ENCODE measurements at regions not wholly inside any gene's neighbourhood (a gene's known extent, or its start where the extent isn't known, plus 50 kb on each side); places are given as distances from the start of the nearest gene placed in this dataset.

DNA sequence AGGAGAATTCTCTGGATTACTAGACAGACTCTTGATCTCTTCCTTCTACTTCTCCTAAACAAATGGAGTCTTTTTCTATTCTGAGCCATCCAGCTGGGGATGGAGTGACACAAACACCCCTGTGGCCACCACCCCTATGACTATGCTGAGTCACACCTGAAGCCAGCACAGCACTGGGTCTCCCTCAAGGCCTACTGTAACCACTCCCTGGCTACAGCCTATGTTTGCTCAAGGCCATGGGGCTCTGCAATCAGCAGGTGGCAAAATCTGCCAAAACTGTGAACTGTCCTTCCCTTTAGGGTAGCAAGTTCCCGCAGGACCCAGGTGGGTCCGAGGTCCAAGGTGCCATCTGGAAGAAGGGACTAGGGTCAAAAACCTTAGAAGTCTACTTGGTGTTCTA lies 132.3 kb downstream of the TINAG start:
- no peak overlapping the region for H3K27ac Mint-ChIP-seq
- ATAC-seq: no peak
- no peaks in the 10 kb centered on the region for H3K36me3 Mint-ChIP-seq
- no peaks in the 10 kb centered on the region for H3K27me3 Mint-ChIP-seq
- peaks cover 4% of the 10 kb centered on the region for H3K9me3 Mint-ChIP-seq (ENCODE audit: low read depth)
- H3K4me1 Mint-ChIP-seq: no peaks in the 10 kb centered on the region
- no peak overlapping the region for H3K4me3 Mint-ChIP-seq
- CTCF ChIA-PET: no interaction called here
- no peak for DNase-seq

DNA sequence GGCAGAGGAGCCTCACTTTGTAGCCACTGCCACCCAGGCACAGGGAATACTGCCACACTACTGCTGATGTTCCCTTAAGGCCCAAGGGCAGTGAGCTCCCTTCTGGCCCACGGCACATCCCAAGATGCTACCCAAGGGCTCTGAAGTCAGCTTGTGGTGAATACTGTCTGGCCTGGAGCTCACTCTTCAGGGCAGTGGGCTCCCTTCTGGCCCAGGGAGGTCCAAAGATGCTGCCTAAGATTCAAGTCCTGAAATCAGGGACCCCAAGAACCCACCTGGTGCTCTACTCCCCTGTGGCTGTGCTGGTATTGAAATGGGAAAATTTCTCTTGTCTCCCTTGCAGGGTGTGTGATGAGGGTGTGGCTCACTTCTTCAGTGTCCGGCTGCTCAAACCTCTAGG lies 132.8 kb downstream of the TINAG start:
- Mint-ChIP-seq H3K27ac (no peak overlapping the region), H3K9me3 (ENCODE audit: low read depth) (peaks cover 4% of the 10 kb centered on the region), H3K36me3 (no peaks in the 10 kb centered on the region), H3K4me3 (no peak overlapping the region), H3K27me3 (no peaks in the 10 kb centered on the region), H3K4me1 (no peaks in the 10 kb centered on the region)
- CTCF ChIA-PET: no interaction called here
- DNase-seq (no peak), ATAC-seq (no peak)

DNA sequence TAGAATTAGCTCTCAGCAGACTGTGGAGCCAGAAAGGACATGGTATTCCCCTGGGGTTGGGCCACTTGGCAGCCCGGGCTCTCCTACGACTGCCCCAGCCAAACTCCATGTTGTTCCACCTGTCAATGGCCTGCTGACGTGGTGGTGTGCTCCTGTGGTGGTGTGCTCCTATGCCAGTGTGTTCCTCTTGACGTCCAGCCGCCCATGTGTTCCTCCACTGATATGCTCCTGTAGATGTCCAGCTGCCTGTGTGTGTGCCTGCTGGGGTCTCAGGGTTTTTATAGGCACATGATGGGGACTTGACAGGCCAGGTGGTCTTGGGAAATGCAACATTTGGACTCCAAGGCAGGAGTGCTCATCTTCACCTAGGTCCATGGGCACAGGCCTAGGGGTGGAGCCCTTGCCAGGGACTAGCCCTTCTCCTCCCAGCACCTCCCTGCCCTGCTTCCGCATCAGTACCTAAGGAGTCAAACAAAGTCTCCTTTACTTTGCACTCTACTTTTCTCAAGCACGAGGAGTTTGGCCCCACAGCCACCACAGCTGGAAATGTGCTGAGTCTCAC lies 133.5 kb downstream of the TINAG start:
- CTCF ChIA-PET: no interaction called here
- Mint-ChIP-seq H3K36me3 (no peaks in the 10 kb centered on the region), H3K27me3 (no peaks in the 10 kb centered on the region), H3K4me1 (no peaks in the 10 kb centered on the region), H3K27ac (no peak overlapping the region), H3K4me3 (no peak overlapping the region), H3K9me3 (ENCODE audit: low read depth) (peaks cover 8% of the 10 kb centered on the region)
- ATAC-seq (no peak), DNase-seq (no peak)

DNA sequence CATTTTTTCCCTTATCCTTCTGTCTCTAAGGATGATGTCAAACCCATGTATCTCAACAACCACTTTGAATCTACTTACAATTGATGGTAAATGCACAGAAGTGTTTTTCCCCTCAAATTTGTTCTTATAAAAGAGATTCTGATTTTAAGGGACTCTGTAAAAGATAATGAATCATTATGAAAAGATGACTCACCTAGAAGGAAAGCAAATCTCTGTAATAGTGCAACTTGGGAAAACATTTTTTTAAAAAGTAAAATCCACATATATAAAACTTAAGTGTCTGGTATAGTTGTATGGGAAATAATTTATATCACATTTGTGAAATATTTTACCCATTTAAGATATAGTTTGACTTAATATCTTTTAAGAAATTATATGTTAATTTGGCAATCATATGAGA lies 137.0 kb downstream of the TINAG start:
- peaks cover 8% of the 10 kb centered on the region for H3K9me3 Mint-ChIP-seq (ENCODE audit: low read depth)
- H3K27me3 Mint-ChIP-seq: no peaks in the 10 kb centered on the region
- no peak overlapping the region for H3K27ac Mint-ChIP-seq
- no peak overlapping the region for H3K4me3 Mint-ChIP-seq
- no peaks in the 10 kb centered on the region for H3K36me3 Mint-ChIP-seq
- ATAC-seq (no peak), DNase-seq (no peak)
- H3K4me1 Mint-ChIP-seq: no peaks in the 10 kb centered on the region
- CTCF ChIA-PET: no interaction called here

DNA sequence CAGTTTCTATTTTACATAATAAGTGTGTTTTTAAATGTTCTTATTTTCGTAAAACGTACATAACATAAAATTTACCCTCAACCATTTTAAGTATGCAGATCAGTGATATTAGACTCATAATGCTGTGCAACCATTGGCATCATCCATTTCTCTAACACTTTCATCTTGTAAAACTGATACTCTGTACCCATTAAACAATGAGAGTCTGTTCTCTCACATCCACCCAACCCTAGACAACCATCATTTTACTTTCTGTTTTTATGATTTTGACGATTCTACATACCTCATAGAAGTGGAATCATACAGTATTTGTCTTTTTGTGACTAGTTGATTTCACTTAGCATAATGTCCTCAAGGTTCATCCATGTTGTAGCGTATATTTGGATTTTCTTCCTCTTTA lies 140.4 kb downstream of the TINAG start:
- Mint-ChIP-seq H3K4me1 (no peaks in the 10 kb centered on the region), H3K36me3 (no peaks in the 10 kb centered on the region), H3K27ac (no peak overlapping the region), H3K27me3 (no peaks in the 10 kb centered on the region), H3K9me3 (ENCODE audit: low read depth) (peaks cover 12% of the 10 kb centered on the region), H3K4me3 (no peak overlapping the region)
- CTCF ChIA-PET: no interaction called here
- no peak for DNase-seq
- ATAC-seq: no peak

DNA sequence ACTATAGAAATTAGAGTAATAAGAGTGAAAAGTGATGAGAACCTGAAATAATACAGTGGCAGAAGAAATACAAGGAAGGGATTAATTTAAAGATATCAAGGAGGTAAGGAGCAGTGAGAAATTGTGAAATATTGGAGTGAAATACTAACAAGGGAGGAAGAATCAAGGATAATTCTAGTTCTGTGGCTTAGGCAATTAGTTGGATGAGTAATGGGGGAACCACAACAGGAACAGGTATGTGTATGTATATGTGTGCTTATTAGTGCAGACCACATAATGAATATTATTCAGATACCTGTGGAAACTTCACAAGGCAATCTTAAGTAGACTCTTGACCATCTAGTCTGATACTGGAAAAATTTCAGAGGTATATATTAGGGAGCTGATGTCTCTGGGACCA lies 143.3 kb downstream of the TINAG start:
- Mint-ChIP-seq H3K9me3 (ENCODE audit: low read depth) (peaks cover 10% of the 10 kb centered on the region), H3K27ac (no peak overlapping the region), H3K4me3 (no peak overlapping the region), H3K4me1 (no peaks in the 10 kb centered on the region), H3K36me3 (no peaks in the 10 kb centered on the region), H3K27me3 (no peaks in the 10 kb centered on the region)
- CTCF ChIA-PET: no interaction called here
- DNase-seq (no peak), ATAC-seq (no peak)

DNA sequence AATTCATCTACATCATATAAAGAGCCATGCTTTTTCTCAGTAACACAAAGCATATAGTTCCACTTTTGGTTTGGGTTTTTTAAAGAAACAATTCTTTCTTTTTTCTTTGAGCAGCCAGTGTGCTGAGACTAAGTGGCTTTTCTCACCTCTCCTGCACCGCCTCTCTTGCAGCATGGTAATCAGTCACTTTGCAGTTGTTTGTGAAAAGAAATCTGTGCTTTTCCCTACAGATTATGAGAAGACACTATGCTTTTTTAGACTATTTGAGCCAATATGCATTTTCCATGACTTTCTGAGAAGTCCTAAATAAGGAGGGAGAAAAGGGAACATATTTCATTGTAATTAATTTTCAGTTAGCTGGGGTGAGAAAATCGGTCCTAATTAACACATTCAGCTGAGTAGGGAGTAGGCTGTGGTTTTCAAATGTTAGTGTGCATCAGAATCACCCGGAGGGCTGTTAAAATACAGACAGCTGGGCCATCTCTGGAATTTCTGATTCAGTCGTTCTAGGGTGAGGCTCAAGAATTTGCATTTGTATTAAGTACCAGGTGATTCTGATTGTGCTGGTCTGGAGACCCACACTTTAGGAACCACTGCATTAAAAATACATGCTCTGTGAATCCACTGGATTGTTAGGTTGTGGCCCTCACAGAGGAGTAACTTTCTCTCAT lies 155.2 kb downstream of the TINAG start:
- Mint-ChIP-seq H3K4me1 (no peaks in the 10 kb centered on the region), H3K4me3 (no peak overlapping the region), H3K9me3 (ENCODE audit: low read depth) (peaks cover 9% of the 10 kb centered on the region), H3K36me3 (peaks cover 2% of the 10 kb centered on the region), H3K27ac (no peak overlapping the region), H3K27me3 (no peaks in the 10 kb centered on the region)
- ATAC-seq (no peak), DNase-seq (no peak)
- CTCF ChIA-PET: no interaction called here

DNA sequence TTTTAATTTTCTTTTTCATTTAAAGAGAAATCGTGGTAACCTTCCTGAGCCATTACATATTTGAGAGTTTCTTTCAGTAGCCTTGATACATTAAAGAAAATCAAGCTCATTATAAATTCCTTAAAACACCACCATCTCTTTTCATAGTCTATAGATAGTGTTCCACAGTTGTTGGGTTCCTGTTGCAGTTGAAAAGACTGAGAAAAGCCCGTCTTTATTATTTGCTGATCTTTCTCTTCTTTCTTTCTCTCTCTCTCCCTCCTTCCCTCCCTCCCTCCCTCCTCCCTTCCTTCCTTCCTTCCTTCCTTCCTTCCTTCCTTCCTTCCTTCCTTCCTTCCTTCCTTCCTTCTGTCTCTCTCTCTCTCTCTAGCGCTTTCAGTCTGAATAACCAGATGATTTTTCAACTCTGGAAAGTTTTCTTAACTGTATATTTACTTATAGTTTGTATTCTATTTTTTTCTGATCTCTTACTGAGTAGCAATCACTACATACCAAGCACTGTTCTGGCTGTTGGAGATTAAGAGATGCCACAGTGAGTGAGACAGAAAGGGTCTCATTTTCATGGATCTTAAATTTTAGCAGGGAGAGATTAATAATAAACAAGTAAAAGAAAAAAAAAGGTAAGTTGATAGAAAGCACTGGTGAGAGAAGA lies 157.5 kb downstream of the TINAG start:
- H3K27me3 Mint-ChIP-seq: no peaks in the 10 kb centered on the region
- no peaks in the 10 kb centered on the region for H3K4me1 Mint-ChIP-seq
- peaks cover 9% of the 10 kb centered on the region for H3K9me3 Mint-ChIP-seq (ENCODE audit: low read depth)
- CTCF ChIA-PET: no interaction called here
- H3K27ac Mint-ChIP-seq: no peak overlapping the region
- ATAC-seq (no peak), DNase-seq (no peak)
- no peak overlapping the region for H3K4me3 Mint-ChIP-seq
- H3K36me3 Mint-ChIP-seq: peaks cover 2% of the 10 kb centered on the region

DNA sequence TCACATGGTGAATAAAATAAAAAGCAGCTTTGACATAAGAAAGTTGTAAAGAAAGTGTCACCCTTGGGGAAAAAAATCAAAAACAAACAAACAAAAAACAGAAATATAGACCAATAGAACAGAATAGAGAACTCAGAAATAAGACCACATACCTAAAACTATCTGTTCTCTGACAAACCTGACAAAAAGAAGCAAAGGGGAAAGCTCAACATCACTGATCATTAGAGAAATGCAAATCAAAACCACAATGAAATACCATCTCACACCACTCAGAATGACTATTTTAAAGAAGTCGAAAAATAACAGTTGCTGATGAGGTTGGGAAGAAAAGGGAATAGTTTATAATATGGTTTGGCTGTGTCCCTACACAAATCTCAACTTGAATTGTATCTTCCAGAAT lies 159.1 kb downstream of the TINAG start:
- Mint-ChIP-seq H3K4me1 (no peaks in the 10 kb centered on the region), H3K27me3 (no peaks in the 10 kb centered on the region), H3K9me3 (ENCODE audit: low read depth) (peaks cover 9% of the 10 kb centered on the region), H3K27ac (no peak overlapping the region), H3K4me3 (no peak overlapping the region), H3K36me3 (peaks cover 2% of the 10 kb centered on the region)
- CTCF ChIA-PET: no interaction called here
- ATAC-seq (no peak), DNase-seq (no peak)

DNA sequence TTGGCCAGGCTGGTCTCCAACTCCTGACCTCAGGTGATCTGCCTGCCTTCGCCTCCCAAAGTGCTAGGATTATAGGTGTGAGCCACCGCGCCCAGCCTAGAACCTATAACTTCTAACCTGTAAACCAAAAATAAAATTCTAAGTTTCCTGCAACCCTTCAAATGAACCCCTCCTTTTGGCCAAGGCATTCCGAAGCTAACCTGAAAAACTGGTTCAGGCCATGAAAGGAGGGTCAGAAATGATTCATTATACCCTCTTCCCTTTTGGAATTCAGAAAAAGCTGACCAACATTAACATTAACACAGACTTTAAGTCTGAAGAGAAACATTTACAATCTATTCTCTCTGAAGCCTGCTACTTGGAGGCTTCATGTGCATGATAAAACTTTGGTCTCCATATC lies 165.1 kb downstream of the TINAG start:
- Mint-ChIP-seq H3K4me3 (no peak overlapping the region), H3K4me1 (no peaks in the 10 kb centered on the region), H3K36me3 (no peaks in the 10 kb centered on the region), H3K9me3 (ENCODE audit: low read depth) (no peaks in the 10 kb centered on the region), H3K27me3 (no peaks in the 10 kb centered on the region), H3K27ac (no peak overlapping the region)
- CTCF ChIA-PET: no interaction called here
- ATAC-seq (no peak), DNase-seq (no peak)

DNA sequence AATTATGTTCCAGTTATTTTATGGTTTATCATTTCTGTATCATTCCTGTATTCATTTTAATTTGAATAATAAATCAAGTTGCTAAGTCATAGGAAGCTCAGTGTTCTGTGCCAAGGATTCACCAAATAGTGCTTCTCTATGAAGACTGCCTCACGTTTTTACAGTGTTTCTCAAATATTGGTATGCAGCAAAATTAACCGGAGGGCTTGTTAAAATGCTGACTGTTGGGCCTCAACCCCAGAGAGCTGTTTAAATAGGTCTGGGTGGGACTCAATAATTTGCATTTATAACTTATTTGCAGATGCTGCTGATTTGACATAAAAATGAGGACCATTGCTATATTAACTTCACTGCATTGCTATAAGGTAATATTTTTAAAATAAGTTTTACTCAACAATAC lies 166.7 kb downstream of the TINAG start:
- H3K36me3 Mint-ChIP-seq: no peaks in the 10 kb centered on the region
- H3K4me3 Mint-ChIP-seq: no peak overlapping the region
- H3K27ac Mint-ChIP-seq: no peak overlapping the region
- no peaks in the 10 kb centered on the region for H3K4me1 Mint-ChIP-seq
- ATAC-seq (no peak), DNase-seq (no peak)
- CTCF ChIA-PET: no interaction called here
- no peaks in the 10 kb centered on the region for H3K27me3 Mint-ChIP-seq
- no peaks in the 10 kb centered on the region for H3K9me3 Mint-ChIP-seq (ENCODE audit: low read depth)

DNA sequence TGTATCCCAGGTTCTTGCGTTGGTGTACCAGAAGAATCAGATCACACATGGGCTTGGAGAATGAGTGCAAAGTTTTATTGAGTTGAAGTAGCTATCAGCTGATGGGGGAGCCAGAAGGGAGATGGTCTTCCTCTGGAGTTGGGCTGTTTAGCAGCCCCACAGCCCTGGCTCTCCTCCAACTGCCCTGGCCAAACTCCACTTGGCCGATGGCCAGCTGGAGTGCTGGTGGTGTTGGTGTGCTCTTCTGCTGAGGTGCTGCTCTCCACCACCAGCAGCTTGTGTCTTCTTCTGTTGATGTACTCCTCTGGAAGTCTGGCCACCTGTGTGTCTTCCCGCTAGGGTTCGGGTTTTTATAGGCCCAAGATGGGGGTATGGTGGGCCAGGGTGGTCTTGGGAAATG lies 172.8 kb downstream of the TINAG start:
- H3K4me3 Mint-ChIP-seq: no peak overlapping the region
- DNase-seq (no peak), ATAC-seq (no peak)
- CTCF ChIA-PET: no interaction called here
- H3K9me3 Mint-ChIP-seq (ENCODE audit: low read depth): peaks cover 4% of the 10 kb centered on the region
- H3K27ac Mint-ChIP-seq: no peak overlapping the region
- H3K36me3 Mint-ChIP-seq: peaks cover 1% of the 10 kb centered on the region
- H3K27me3 Mint-ChIP-seq: no peaks in the 10 kb centered on the region
- no peaks in the 10 kb centered on the region for H3K4me1 Mint-ChIP-seq

DNA sequence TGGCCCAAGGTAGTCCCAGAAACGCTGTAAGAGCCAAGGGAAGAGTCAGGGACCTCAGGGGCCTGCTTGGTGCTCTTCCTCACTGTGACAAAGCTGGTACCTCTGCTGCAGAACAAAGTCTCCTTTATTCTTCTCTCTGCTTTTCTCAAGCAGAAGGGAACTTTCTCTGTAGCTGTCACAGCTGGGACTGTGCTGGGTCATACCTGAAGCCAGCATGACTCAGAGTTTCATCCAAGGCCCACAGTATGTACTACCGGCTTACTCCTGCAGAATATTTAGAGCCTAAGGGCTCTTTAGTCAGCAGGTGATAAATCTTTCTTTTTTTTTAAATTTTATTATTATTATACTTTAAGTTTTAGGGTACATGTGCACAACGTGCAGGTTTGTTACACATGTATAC lies 183.2 kb downstream of the TINAG start:
- Mint-ChIP-seq H3K4me3 (no peak overlapping the region), H3K36me3 (no peaks in the 10 kb centered on the region), H3K4me1 (no peaks in the 10 kb centered on the region), H3K27me3 (no peaks in the 10 kb centered on the region), H3K9me3 (ENCODE audit: low read depth) (peaks cover 18% of the 10 kb centered on the region), H3K27ac (no peak overlapping the region)
- DNase-seq: no peak
- CTCF ChIA-PET: no interaction called here
- no peak for ATAC-seq

DNA sequence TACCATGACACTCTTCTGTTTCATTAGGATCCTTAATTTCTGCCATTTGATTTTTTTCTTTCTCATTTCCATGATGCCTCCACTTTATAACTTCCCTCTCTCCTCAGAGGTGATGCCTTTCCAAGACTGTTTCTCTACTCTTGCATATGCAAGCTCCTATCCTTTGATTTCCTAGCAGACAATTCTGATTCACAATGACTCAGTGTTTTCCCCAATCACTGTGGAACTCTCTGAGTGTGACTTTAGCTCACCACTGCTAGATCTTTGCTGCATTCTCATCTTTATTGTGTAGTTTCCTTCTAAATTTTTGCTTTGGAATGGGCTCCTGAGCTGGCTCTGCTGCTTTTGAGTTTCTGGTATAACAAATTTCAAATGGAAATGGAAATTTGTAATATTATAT lies 184.9 kb downstream of the TINAG start:
- Mint-ChIP-seq H3K36me3 (no peaks in the 10 kb centered on the region), H3K4me3 (no peak overlapping the region), H3K27me3 (no peaks in the 10 kb centered on the region), H3K9me3 (ENCODE audit: low read depth) (peaks cover 18% of the 10 kb centered on the region), H3K4me1 (no peaks in the 10 kb centered on the region), H3K27ac (no peak overlapping the region)
- ATAC-seq: no peak
- no peak for DNase-seq
- CTCF ChIA-PET: no interaction called here
